H1 (cell line): ENCODE measurements at regions not wholly inside any gene's neighbourhood (a gene's known extent, or its start where the extent isn't known, plus 50 kb on each side); places are given as distances from the start of the nearest gene placed in this dataset.

Experiments used
- CTCF ChIA-PET: fragments of 300-600 bp; sonication (Branson Sonifier 250); formaldehyde crosslinking; loops from one replicate; lab custom pipeline; 2021; ENCODE audit not compliant: partially characterized antibody; lab: Charles Lee
- POLR2A ChIA-PET: fragments of 300-600 bp; sonication (Branson Sonifier 250); formaldehyde crosslinking; loops from one replicate; lab custom pipeline; 2021; ENCODE audit warnings: inconsistent platforms; ENCODE audit not compliant: partially characterized antibody; lab: Charles Lee
- DNase-seq, 2 experiments: peaks; one replicate each; pipeline versions ENCODE4 v3.0.0 to v3.0.0-alpha.2; 2010 to 2022; ENCODE audit warnings: low spot score in 2 of 2, low read depth in 1 of 2, mixed read lengths in 1 of 2
- FAIRE-seq: peaks from 2 replicates; lab custom pipeline; 2011; peaks lifted over from hg19 to GRCh38; lab: Jason Lieb, UNC
- H2AFZ ChIP-seq: 2 replicates; pipeline ENCODE4 v1.8.1; 2012; ENCODE audit warnings: low read length, inconsistent platforms
- H2AK5ac ChIP-seq: 2 replicates; pipeline ENCODE4 v1.6.1; 2013; ENCODE audit warnings: low read depth, low read length
- H2BK120ac ChIP-seq: replicated peaks from 2 replicates; pipeline ENCODE3; 2013; ENCODE audit warnings: low read depth, low read length, inconsistent platforms
- H2BK12ac ChIP-seq: 2 replicates; pipeline ENCODE4 v1.6.1; 2013; ENCODE audit warnings: low read depth, low read length
- H2BK15ac ChIP-seq: 2 replicates; pipeline ENCODE4 v1.6.1; 2013; ENCODE audit warnings: low read length
- H2BK20ac ChIP-seq: 2 replicates; pipeline ENCODE4 v1.6.1; 2013; ENCODE audit warnings: low read length
- H2BK5ac ChIP-seq: 2 replicates; pipeline ENCODE4 v1.6.1; 2013; ENCODE audit warnings: low read depth, low read length
- H3K14ac ChIP-seq: 2 replicates; pipeline ENCODE4 v1.6.1; 2013; ENCODE audit warnings: inconsistent platforms; ENCODE audit not compliant: insufficient read length
- H3K18ac ChIP-seq: 2 replicates; pipeline ENCODE4 v1.6.1; 2013; ENCODE audit warnings: low read length; ENCODE audit errors: extremely low read depth
- H3K23ac ChIP-seq: 2 replicates; pipeline ENCODE4 v1.6.1; 2013; ENCODE audit warnings: inconsistent platforms; ENCODE audit not compliant: insufficient read length
- H3K23me2 ChIP-seq: 2 replicates; pipeline ENCODE4 v1.6.1; 2013; ENCODE audit warnings: low read depth, low read length
- H3K27ac ChIP-seq: 2 replicates; pipeline ENCODE4 v1.6.1; 2011; ENCODE audit warnings: low read depth, low read length, inconsistent platforms
- H3K27me3 ChIP-seq, 4 experiments: replicated peaks in 1 of 4; 1 replicate in 1 of 4; 2 replicates in 3 of 4; pipeline versions ENCODE4 v1.6.1 to v1.8.1; 2011 to 2013; ENCODE audit warnings: low read length in 3 of 4, mild to moderate bottlenecking in 3 of 4, inconsistent platforms in 2 of 4, mixed read lengths in 2 of 4, moderate library complexity in 1 of 4; ENCODE audit not compliant: control insufficient read depth in 3 of 4, insufficient read depth in 3 of 4; ENCODE audit errors: extremely low read depth in 1 of 4
- H3K36me3 ChIP-seq, 4 experiments: 2 replicates each; pipeline versions ENCODE4 v1.6.1 to v1.8.1; 2011 to 2013; ENCODE audit warnings: mild to moderate bottlenecking in 4 of 4, low read length in 3 of 4, moderate library complexity in 2 of 4, control low read depth in 1 of 4, inconsistent platforms in 1 of 4; ENCODE audit not compliant: insufficient read depth in 4 of 4, control insufficient read depth in 2 of 4
- H3K4ac ChIP-seq: replicated peaks from 2 replicates; pipeline ENCODE3; 2013; ENCODE audit warnings: low read length, low read depth, mixed read lengths, inconsistent platforms; ENCODE audit not compliant: insufficient read length
- H3K4me1 ChIP-seq, 4 experiments: replicated peaks in 1 of 4; 1 replicate in 1 of 4; 2 replicates in 3 of 4; pipeline versions ENCODE4 v1.6.1 to v1.8.1; 2011 to 2013; ENCODE audit warnings: low read length in 3 of 4, inconsistent platforms in 2 of 4, mixed read lengths in 1 of 4; ENCODE audit not compliant: insufficient read depth in 4 of 4, control insufficient read depth in 3 of 4
- H3K4me2 ChIP-seq, 2 experiments: 2 replicates each; pipeline versions ENCODE4 v1.6.1 to v1.8.1; 2011 to 2013; ENCODE audit warnings: low read depth in 2 of 2, low read length in 2 of 2, control low read depth in 1 of 2, inconsistent platforms in 1 of 2, mild to moderate bottlenecking in 1 of 2; ENCODE audit not compliant: insufficient read depth in 1 of 2
- H3K4me3 ChIP-seq, 4 experiments: fragments of 200-600, 300-600 bp in 1 of 4; sonication (generic), shearing (Covaris generic), sonication (Bioruptor Twin) in 1 of 4; 2 replicates each; pipeline versions ENCODE4 v1.5.1 to v1.8.1; 2011 to 2016; ENCODE audit warnings: low read length in 4 of 4, low read depth in 3 of 4, control low read depth in 2 of 4, inconsistent platforms in 2 of 4, mild to moderate bottlenecking in 2 of 4, mixed read lengths in 1 of 4, moderate library complexity in 1 of 4; ENCODE audit not compliant: insufficient read depth in 2 of 4; ENCODE audit errors: extremely low read depth in 1 of 4
- H3K56ac ChIP-seq: replicated peaks from 2 replicates; pipeline ENCODE3; 2013; ENCODE audit warnings: low read depth, mild to moderate bottlenecking, mixed read lengths, low read length, inconsistent platforms; ENCODE audit not compliant: insufficient read length
- H3K79me1 ChIP-seq: 2 replicates; pipeline ENCODE4 v1.6.1; 2013; ENCODE audit warnings: low read depth, low read length, control low read depth
- H3K79me2 ChIP-seq, 2 experiments: 2 replicates each; pipeline versions ENCODE4 v1.6.1 to v1.8.1; 2012 to 2013; ENCODE audit warnings: low read length in 2 of 2, mild to moderate bottlenecking in 2 of 2, inconsistent platforms in 1 of 2; ENCODE audit not compliant: insufficient read depth in 2 of 2, control insufficient read depth in 1 of 2
- H3K9ac ChIP-seq, 4 experiments: replicated peaks in 1 of 4; 1 replicate in 1 of 4; 2 replicates in 3 of 4; pipeline versions ENCODE4 v1.6.1 to v1.8.1; 2011 to 2013; ENCODE audit warnings: low read depth in 3 of 4, low read length in 3 of 4, control low read depth in 2 of 4, mild to moderate bottlenecking in 2 of 4, moderate library complexity in 2 of 4, inconsistent platforms in 1 of 4; ENCODE audit errors: extremely low read depth in 1 of 4
- H3K9me3 ChIP-seq, 2 experiments: 2 replicates each; pipeline versions ENCODE4 v1.6.1 to v1.8.1; 2012 to 2013; ENCODE audit warnings: mild to moderate bottlenecking in 2 of 2, moderate library complexity in 2 of 2, control low read depth in 1 of 2, inconsistent platforms in 1 of 2, low read depth in 1 of 2, low read length in 1 of 2, mixed read lengths in 1 of 2; ENCODE audit not compliant: insufficient read depth in 2 of 2
- H4K20me1 ChIP-seq, 2 experiments: replicated peaks in 1 of 2; 2 replicates each; pipeline versions ENCODE3 to v1.8.1; 2011 to 2013; ENCODE audit warnings: inconsistent platforms in 2 of 2, low read length in 2 of 2, mild to moderate bottlenecking in 1 of 2; ENCODE audit not compliant: insufficient read depth in 2 of 2, control insufficient read depth in 1 of 2
- H4K5ac ChIP-seq: 2 replicates; pipeline ENCODE4 v1.6.1; 2013; ENCODE audit warnings: low read length, low read depth, mixed read lengths, inconsistent platforms; ENCODE audit not compliant: insufficient read length
- H4K8ac ChIP-seq: 2 replicates; pipeline ENCODE4 v1.8.0; 2013; ENCODE audit warnings: mild to moderate bottlenecking, moderate library complexity, low read length, inconsistent platforms; ENCODE audit not compliant: insufficient read depth; ENCODE audit errors: extremely low read depth
- H4K91ac ChIP-seq: replicated peaks from 2 replicates; pipeline ENCODE3; 2013; ENCODE audit warnings: low read length, mixed read lengths, inconsistent platforms; ENCODE audit not compliant: insufficient read length
- CHD1 ChIP-seq: IDR thresholded peaks from 2 replicates; pipeline ENCODE4 v1.6.1; 2012; ENCODE audit warnings: low read depth, low read length, improper control_type of control experiment
- CREB1 ChIP-seq: IDR thresholded peaks from 2 replicates; pipeline ENCODE4 v1.6.1; 2012; ENCODE audit warnings: inconsistent platforms
- CTBP2 ChIP-seq: IDR thresholded peaks from 2 replicates; pipeline ENCODE4 v1.7.0; 2011; ENCODE audit warnings: borderline replicate concordance, mild to moderate bottlenecking, moderate library complexity, mixed read lengths, low read length; ENCODE audit not compliant: insufficient read depth, insufficient read length
- NRF1 ChIP-seq: IDR thresholded peaks from 2 replicates; pipeline ENCODE4 v1.6.1; 2011; ENCODE audit warnings: mild to moderate bottlenecking, low read depth, low read length, improper control_type of control experiment
- TBP ChIP-seq: IDR thresholded peaks from 2 replicates; pipeline ENCODE4 v1.6.1; 2011; ENCODE audit warnings: low read depth, low read length, improper control_type of control experiment
- WGBS, 2 experiments: shearing (Covaris generic) in 1 of 2; methylation state at CpG; one replicate each; pipeline versions ENCODE4 v1.1.6 to v1.1.7; 2013 to 2015; ENCODE audit warnings: low lambda C conversion rate in 2 of 2, mixed read lengths in 2 of 2, inconsistent platforms in 1 of 2, low coverage in 1 of 2, missing lambda C conversion rate in 1 of 2; ENCODE audit not compliant: insufficient replicate concordance in 2 of 2, insufficient coverage in 1 of 2, insufficient read length in 1 of 2; ENCODE audit errors: extremely low coverage in 1 of 2, missing lambda C conversion rate in 1 of 2; 5-methylcytosine and 5-hydroxymethylcytosine counted together

DNA sequence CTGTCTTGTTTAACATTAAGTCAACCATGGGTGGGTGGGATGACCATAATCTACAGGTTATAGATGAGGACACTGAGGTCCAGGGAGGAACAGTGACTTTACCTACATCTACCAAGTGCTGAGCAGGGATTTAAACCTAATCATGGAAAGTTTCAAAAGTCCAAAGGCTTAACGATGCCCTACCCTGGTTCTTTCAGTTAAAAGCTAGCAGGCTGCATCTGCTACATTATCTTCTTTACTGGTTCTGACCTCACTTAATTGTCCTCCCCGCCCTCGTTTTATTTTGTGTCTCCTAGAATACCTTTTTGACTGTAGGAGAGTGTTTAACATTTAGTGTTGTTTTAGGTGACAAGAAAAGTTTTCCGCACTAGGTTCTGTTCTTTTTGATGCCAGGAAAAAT lies 735.2 kb downstream of the TLR4 start:
- no peak overlapping the region for H3K56ac ChIP-seq
- CTCF ChIA-PET = interaction anchor here (0.6 to 0.9 kb wide), 2 partner anchors 16 to 1118 kb away, joined by 3 read pairs; no protein-coding TSS in a partner anchor
- H4K5ac ChIP-seq = no peak overlapping the region
- no peak overlapping the region for H4K8ac ChIP-seq
- no peak overlapping the region for H2BK12ac ChIP-seq
- H2BK120ac ChIP-seq = no peak overlapping the region
- H2AFZ ChIP-seq = no peak overlapping the region
- no peaks in the 10 kb centered on the region for H3K79me1 ChIP-seq
- DNase-seq (no peak), FAIRE-seq (no peak)
- no peak overlapping the region for H3K18ac ChIP-seq
- H3K23me2 ChIP-seq = no peaks in the 10 kb centered on the region
- TF ChIP-seq CREB1 (no peak), CTBP2 (no peak), CHD1 (no peak), NRF1 (no peak), TBP (no peak)
- H3K4me2 ChIP-seq = no peak overlapping the region
- H2BK5ac ChIP-seq = no peak overlapping the region
- no peaks in the 10 kb centered on the region for H3K4me1 ChIP-seq
- no peak overlapping the region for H3K23ac ChIP-seq
- H2BK15ac ChIP-seq = no peak overlapping the region
- no peaks in the 10 kb centered on the region for H3K79me2 ChIP-seq
- no peaks in the 10 kb centered on the region for H3K27me3 ChIP-seq
- H4K91ac ChIP-seq = no peak overlapping the region
- H2BK20ac ChIP-seq = no peak overlapping the region
- 93% methylated on average over 4 of the region's 4 CpGs; no CpG with 5 or more reads in 1 of the 2 experiments for WGBS, 2 experiments
- H3K4ac ChIP-seq = no peak overlapping the region
- no peak overlapping the region for H3K27ac ChIP-seq
- no peak overlapping the region for H3K14ac ChIP-seq
- H4K20me1 ChIP-seq = no peaks in the 10 kb centered on the region
- no peaks in the 10 kb centered on the region for H3K9me3 ChIP-seq
- no peaks in the 10 kb centered on the region for H3K36me3 ChIP-seq
- POLR2A ChIA-PET = no interaction called here
- no peak overlapping the region for H2AK5ac ChIP-seq
- H3K4me3 ChIP-seq = no peak overlapping the region
- H3K9ac ChIP-seq = no peak overlapping the region
